ENCODE measurements at regions not wholly inside any gene's neighbourhood (a gene's known extent, or its start where the extent isn't known, plus 50 kb on each side); places are given as distances from the start of the nearest gene placed in this dataset.

DNA sequence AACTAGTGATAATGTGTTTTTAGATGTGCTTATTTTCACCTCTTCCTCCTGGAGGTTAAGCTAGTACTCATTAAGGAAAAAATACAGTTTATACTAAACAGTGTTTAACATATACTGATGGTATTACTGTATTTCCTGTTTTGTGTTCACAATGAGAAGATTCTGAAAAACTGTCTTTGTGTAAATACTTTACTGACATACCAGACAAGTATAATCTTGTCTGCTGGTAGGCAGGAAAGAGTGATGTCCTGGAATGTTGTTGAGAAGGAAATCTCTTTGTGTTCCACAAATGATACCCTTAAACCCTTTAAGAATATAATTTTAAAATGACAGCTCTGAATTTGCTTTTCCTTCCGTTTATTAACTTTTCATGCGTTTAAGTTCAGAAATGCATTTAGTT, 205.5 kb upstream of the NUDT6 start:
- H3K4me1 ChIP-seq: no peaks in the 10 kb centered on the region
- ATAC-seq (no peak), DNase-seq (no peak)
- no peaks in the 10 kb centered on the region for H3K27me3 ChIP-seq
- no peak overlapping the region for H3K27ac ChIP-seq
- WGBS, 2 donors: 76 to 91% methylated on average over 2 of the region's 2 CpGs
- H3K9me3 ChIP-seq: no peaks in the 10 kb centered on the region
- H3K36me3 ChIP-seq (replicated peaks in 1 of 2; ENCODE audit: insufficient read depth in 1 of 2, low read depth in 2 of 2): no peaks in the 10 kb centered on the region
- intact Hi-C loops (cut with DNase I): no loop called here
- TF ChIP-seq, protein P1, sequence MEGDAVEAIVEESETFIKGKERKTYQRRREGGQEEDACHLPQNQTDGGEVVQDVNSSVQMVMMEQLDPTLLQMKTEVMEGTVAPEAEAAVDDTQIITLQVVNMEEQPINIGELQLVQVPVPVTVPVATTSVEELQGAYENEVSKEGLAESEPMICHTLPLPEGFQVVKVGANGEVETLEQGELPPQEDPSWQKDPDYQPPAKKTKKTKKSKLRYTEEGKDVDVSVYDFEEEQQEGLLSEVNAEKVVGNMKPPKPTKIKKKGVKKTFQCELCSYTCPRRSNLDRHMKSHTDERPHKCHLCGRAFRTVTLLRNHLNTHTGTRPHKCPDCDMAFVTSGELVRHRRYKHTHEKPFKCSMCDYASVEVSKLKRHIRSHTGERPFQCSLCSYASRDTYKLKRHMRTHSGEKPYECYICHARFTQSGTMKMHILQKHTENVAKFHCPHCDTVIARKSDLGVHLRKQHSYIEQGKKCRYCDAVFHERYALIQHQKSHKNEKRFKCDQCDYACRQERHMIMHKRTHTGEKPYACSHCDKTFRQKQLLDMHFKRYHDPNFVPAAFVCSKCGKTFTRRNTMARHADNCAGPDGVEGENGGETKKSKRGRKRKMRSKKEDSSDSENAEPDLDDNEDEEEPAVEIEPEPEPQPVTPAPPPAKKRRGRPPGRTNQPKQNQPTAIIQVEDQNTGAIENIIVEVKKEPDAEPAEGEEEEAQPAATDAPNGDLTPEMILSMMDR (IDR thresholded peaks at IDR 0.05): no peak
- no peak for TF ChIP-seq POLR2A (IDR thresholded peaks at IDR 0.05)
- H3K4me3 ChIP-seq: no peak overlapping the region

DNA sequence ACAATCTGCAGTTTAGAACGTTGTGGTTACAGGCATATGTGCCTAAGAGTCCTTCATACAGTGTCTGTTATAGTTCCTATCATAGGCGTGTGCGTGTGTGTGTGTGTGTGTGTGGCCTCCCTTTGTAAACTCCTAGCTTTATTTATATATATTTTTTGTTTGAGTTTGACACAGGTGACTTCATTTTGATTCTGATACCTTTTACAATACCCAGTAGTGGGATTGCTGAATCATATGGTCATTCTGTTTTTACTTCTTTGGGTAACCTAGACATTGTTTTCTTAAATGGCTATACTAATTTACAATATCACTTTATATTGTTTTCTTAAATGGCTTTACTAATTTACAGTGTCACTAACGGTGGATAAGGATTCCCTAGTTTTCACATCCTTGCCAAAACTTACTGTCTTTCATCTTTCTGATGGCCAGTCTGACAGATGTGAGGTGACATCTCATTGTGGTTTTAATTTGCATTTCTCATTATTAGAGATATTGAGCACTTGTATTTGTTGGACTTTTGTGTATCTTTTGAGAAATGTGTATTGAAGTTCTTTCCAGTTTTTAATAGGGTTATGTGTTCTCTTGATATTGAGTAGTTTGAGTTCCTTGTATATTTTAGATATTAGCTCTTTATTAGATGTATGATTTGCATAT, 211.1 kb upstream of the NUDT6 start:
- ATAC-seq: no peak
- H3K4me1 ChIP-seq: no peaks in the 10 kb centered on the region
- no peak overlapping the region for H3K4me3 ChIP-seq
- H3K36me3 ChIP-seq (replicated peaks in 1 of 2; ENCODE audit: insufficient read depth in 1 of 2, low read depth in 2 of 2): no peaks in the 10 kb centered on the region
- H3K27ac ChIP-seq: no peak overlapping the region
- intact Hi-C loops (cut with DNase I): no loop called here
- TF ChIP-seq, protein P1 (IDR thresholded peaks at IDR 0.05): no peak
- no peak for TF ChIP-seq POLR2A (IDR thresholded peaks at IDR 0.05)
- no peak for DNase-seq
- no peaks in the 10 kb centered on the region for H3K9me3 ChIP-seq
- 46 to 79% methylated on average over 4 of the region's 4 CpGs for WGBS, 2 donors
- no peaks in the 10 kb centered on the region for H3K27me3 ChIP-seq

DNA sequence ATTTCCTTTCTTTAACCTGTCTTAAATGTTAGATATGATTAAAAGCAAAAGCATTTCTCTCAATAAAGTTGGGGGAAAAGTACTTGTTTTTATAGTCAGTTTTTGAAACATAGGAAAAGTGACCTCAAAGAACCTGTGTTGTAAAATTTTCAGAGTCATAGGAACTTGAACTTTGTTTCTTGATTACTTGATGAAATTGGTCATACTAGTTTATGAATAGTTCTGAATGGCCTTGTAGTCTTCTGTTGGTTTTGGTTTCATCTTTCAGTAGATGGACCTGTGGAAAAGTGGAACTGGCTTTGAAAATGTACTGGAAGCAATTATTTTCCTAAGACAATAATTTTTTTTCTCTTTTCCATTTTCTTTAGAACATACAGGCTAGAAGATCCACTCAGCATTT, 222.2 kb upstream of the NUDT6 start:
- no peaks in the 10 kb centered on the region for H3K36me3 ChIP-seq (replicated peaks in 1 of 2; ENCODE audit: insufficient read depth in 1 of 2, low read depth in 2 of 2)
- DNase-seq (no peak), ATAC-seq (no peak)
- H3K4me3 ChIP-seq: no peak overlapping the region
- peaks cover 5% of the 10 kb centered on the region for H3K4me1 ChIP-seq
- intact Hi-C loops (cut with DNase I): no loop called here
- H3K9me3 ChIP-seq: no peaks in the 10 kb centered on the region
- TF ChIP-seq POLR2A (IDR thresholded peaks at IDR 0.05): no peak
- TF ChIP-seq, protein P1 (IDR thresholded peaks at IDR 0.05): no peak
- no peak overlapping the region for H3K27ac ChIP-seq
- H3K27me3 ChIP-seq: no peaks in the 10 kb centered on the region

DNA sequence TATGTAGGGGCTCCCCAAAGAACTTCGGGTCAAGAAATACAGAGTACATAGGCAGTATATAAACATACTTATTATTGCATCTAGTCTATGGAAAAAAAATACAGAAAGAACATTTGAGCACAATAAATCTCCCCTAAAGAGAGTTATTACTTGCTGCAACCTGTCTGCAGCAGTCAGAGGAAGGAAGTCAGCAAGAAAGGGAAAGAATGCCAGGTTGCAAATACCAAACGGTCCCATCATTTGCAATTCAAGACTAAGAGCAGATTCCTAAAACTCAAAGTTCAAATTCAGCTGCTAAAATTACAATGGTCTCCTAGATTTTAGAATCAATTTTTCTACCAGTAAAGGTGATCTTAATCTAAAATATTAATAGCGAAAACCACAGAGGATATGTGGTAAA, 236.2 kb upstream of the NUDT6 start:
- Histone ChIP-seq H3K27ac (no peak overlapping the region), H3K27me3 (no peaks in the 10 kb centered on the region), H3K9me3 (no peaks in the 10 kb centered on the region), H3K4me1 (no peaks in the 10 kb centered on the region), H3K36me3 (replicated peaks in 1 of 2; ENCODE audit: insufficient read depth in 1 of 2, low read depth in 2 of 2) (no peaks in the 10 kb centered on the region), H3K4me3 (no peak overlapping the region)
- ATAC-seq: no peak
- WGBS, 2 donors: 55 to 60% methylated on average over 3 of the region's 3 CpGs
- TF ChIP-seq, protein P1 (IDR thresholded peaks at IDR 0.05): no peak
- TF ChIP-seq POLR2A (IDR thresholded peaks at IDR 0.05): no peak
- no peak for DNase-seq
- intact Hi-C loops (cut with DNase I): no loop called here

DNA sequence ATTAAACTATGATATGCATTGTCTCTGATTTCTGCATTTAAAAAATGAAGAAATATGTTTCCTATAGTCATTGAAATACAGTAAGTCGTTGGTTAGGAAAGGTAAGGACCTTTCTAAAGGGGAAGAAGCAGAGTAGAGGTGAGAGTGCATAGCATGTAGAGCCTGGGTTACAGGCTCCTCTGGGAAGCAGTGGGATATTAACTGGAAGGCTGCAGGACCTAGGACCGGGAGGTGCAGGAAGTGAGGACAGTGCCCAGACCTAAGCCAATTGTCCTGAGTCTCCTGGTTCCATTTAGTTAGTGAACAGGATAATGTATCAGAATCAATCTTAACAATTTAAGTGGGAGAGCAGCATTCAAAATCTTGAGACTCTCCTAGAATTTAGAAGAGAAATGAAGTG, 237.1 kb upstream of the NUDT6 start:
- Histone ChIP-seq H3K4me1 (no peaks in the 10 kb centered on the region), H3K36me3 (replicated peaks in 1 of 2; ENCODE audit: insufficient read depth in 1 of 2, low read depth in 2 of 2) (no peaks in the 10 kb centered on the region), H3K4me3 (no peak overlapping the region), H3K27ac (no peak overlapping the region), H3K27me3 (no peaks in the 10 kb centered on the region), H3K9me3 (no peaks in the 10 kb centered on the region)
- WGBS, 2 donors: 59 to 60% methylated on average over 2 of the region's 2 CpGs
- intact Hi-C loops (cut with DNase I): no loop called here
- no peak for ATAC-seq
- no peak for TF ChIP-seq POLR2A (IDR thresholded peaks at IDR 0.05)
- TF ChIP-seq, protein P1 (IDR thresholded peaks at IDR 0.05): no peak
- DNase-seq: no peak
